ENCODE measurements at regions not wholly inside any gene's neighbourhood (a gene's known extent, or its start where the extent isn't known, plus 50 kb on each side); places are given as distances from the start of the nearest gene placed in this dataset.

- Mint-ChIP-seq H3K4me1 (peaks cover 88% of the 10 kb centered on the region), H3K27ac (peak overlapping the region; percentile 96), H3K36me3 (peaks cover 16% of the 10 kb centered on the region), H3K9me3 (no peaks in the 10 kb centered on the region), H3K4me3 (no peak overlapping the region)
- no peak for DNase-seq (ENCODE audit: low spot score in 2 of 2)
- no peak for ATAC-seq
Observed at GRCh38 chr1:24999906-25000305, 69.8 kb upstream of the RUNX3 start.

DNA sequence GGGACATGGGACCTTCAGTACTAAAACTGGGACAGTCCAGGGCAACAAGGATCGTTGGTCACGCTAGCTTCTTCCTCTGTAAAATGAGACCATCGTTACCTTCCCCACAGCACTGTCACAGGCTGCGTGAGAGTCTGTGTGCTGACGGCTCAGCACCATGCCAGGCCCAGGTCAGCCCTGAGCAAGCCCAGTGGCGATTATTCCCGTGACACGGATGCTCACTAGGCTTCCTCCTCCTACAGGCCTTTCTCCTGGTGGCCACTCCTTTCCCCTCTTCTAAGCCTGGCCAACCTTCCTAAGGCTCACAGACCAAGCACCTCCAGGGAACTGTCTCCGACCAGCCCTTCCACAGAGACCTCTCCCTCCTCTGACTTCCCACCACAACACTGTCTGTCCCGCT lies 69.3 kb upstream of the RUNX3 start:
- H3K4me3 Mint-ChIP-seq, result no peak overlapping the region
- DNase-seq (ENCODE audit: low spot score in 2 of 2) (no peak), ATAC-seq (no peak)
- H3K27ac Mint-ChIP-seq, result peak overlapping the region; percentile 96
- peaks cover 16% of the 10 kb centered on the region for H3K36me3 Mint-ChIP-seq
- H3K4me1 Mint-ChIP-seq, result peaks cover 88% of the 10 kb centered on the region
- H3K9me3 Mint-ChIP-seq, result no peaks in the 10 kb centered on the region

DNA sequence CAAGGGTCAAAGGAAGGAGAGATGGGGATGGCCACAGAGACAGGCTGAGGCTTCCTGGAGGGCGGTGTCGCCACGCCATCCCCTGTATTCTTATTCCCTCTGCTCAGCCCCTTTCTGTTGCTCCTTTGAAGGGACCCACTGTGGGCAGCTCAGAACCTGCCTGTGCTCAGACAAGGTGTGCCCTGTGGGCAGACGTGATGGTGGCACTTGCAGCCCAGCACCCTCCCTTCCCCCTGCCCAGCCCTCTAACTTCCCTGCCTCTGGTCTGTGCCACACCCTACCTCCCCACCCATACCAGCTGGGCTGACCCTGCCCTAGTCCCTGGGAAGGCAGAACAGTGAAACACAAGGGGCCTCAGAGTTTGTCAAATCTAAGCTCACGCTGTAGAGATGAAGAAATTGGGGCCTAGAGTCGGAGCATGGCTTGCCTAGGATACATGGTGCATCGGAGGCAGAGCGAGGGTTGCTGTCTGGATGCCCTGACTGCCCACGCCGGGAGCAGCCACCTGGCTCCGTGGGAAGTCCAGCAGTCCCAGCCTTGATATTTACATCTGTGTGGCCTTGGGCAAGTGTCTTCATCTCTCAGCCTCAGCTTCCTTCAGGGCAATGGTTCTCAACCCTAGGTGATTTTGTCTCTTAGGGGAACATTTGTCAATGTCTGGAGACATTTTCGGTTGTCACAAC lies 68.6 kb upstream of the RUNX3 start:
- H3K4me3 Mint-ChIP-seq, result no peak overlapping the region
- ATAC-seq (no peak), DNase-seq (ENCODE audit: low spot score in 2 of 2) (no peak)
- H3K4me1 Mint-ChIP-seq, result peaks cover 89% of the 10 kb centered on the region
- H3K9me3 Mint-ChIP-seq, result no peaks in the 10 kb centered on the region
- peak overlapping the region; percentile 96 for H3K27ac Mint-ChIP-seq
- H3K36me3 Mint-ChIP-seq, result peaks cover 16% of the 10 kb centered on the region

- H3K4me3 Mint-ChIP-seq, result peak overlapping the region; percentile 68
- peak; percentile 83 for ATAC-seq
- no peaks in the 10 kb centered on the region for H3K9me3 Mint-ChIP-seq
- H3K36me3 Mint-ChIP-seq, result peaks cover 16% of the 10 kb centered on the region
- peak in 1 of 2 donors; percentile 87 for DNase-seq (ENCODE audit: low spot score in 2 of 2)
- H3K4me1 Mint-ChIP-seq, result peaks cover 92% of the 10 kb centered on the region
- peak overlapping the region; percentile 96 for H3K27ac Mint-ChIP-seq
Observed at GRCh38 chr1:24996983-24997893, 67.2 kb upstream of the RUNX3 start.

DNA sequence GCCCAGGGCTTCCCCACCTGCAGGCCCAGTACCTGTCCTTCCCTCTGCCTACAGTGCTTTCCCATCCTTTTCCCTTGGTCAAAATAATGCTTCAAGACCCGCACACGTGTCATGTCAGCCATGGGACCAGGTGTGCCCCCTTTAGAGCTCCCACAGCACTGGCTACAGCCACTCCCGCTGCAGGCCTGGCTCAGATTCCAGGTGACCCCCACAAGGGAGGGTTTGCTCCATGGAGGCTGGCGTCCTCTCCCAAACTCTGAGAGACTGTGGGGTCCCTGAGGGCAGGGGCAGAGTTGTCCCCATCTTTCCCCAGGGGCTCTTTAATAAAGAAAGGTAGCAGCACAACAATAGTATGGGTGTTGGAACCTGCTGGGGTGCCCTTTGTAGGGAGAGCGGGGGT lies 66.4 kb upstream of the RUNX3 start:
- Mint-ChIP-seq H3K4me3 (peak overlapping the region; percentile 68), H3K4me1 (peaks cover 97% of the 10 kb centered on the region), H3K36me3 (peaks cover 23% of the 10 kb centered on the region), H3K9me3 (no peaks in the 10 kb centered on the region), H3K27ac (peak overlapping the region; percentile 96)
- ATAC-seq (no peak), DNase-seq (ENCODE audit: low spot score in 2 of 2) (no peak)

DNA sequence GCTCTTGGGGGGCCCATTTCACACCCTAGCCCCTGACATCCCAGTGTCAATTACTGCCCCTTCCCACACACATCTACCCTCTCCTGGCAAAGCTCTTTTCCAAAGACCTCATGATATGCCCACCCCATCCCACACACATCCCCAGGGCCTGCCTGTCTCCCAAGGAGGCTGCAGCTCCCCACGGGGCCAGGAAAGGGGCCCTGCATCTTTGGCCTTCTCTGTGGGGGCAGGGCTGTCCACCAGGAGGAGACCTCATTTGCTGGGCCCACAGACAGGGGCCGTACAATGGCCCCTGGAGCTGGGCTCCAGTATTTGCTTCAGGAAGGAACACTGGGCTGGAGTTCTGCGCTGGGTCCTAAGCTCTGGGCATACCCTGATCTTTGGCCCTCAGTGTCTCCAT lies 65.6 kb upstream of the RUNX3 start:
- Mint-ChIP-seq H3K9me3 (no peaks in the 10 kb centered on the region), H3K4me1 (peaks cover 97% of the 10 kb centered on the region), H3K36me3 (peaks cover 25% of the 10 kb centered on the region), H3K4me3 (peak overlapping the region; percentile 68), H3K27ac (peak overlapping the region; percentile 96)
- DNase-seq (ENCODE audit: low spot score in 2 of 2) (no peak), ATAC-seq (no peak)

GRCh38 chr1:24995140-24995539 lies 65.1 kb upstream of the RUNX3 start:
- no peak overlapping the region for H3K4me3 Mint-ChIP-seq
- peaks cover 98% of the 10 kb centered on the region for H3K4me1 Mint-ChIP-seq
- H3K27ac Mint-ChIP-seq, result peak overlapping the region; percentile 96
- H3K36me3 Mint-ChIP-seq, result peaks cover 25% of the 10 kb centered on the region
- no peaks in the 10 kb centered on the region for H3K9me3 Mint-ChIP-seq
- no peak for ATAC-seq
- no peak for DNase-seq (ENCODE audit: low spot score in 2 of 2)

DNA sequence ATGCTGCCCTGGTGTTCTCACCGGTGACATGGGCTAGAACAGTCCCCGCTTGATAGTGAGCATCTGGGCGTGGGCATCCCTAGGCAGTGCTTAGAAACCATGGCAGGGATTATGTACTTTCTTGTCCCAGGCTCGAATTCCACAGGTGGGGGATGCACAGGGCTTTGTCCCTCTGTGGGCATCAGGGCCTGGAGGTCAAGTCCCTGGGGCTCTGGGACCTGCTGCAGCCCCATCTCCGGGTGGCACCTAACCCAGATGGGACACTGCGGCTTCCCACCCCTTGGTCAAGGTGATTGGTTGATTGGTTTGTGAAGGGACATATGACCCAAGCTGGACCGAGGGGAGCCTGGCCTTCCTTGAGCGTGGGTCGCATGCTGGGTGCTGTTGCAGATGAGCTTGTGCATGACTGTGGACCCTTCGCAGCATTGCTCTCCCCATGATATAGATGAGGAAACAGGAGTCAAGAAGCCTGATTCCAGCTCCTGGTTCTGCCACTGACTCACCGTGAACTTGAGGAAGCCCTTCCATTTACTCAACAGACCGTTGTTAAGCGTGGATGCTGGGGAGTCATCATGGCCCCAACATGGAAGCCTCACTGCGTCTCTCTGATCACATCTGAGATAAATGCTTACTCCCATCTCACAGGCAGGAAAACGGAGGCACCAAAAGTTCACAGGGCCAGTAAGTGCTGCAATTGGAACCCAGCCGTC lies 64.0 kb upstream of the RUNX3 start:
- Mint-ChIP-seq H3K9me3 (no peaks in the 10 kb centered on the region), H3K36me3 (peaks cover 25% of the 10 kb centered on the region), H3K27ac (peak overlapping the region; percentile 96), H3K4me3 (peak overlapping the region; percentile 69), H3K4me1 (peaks cover 98% of the 10 kb centered on the region)
- DNase-seq (ENCODE audit: low spot score in 2 of 2), result no peak
- ATAC-seq, result no peak

GRCh38 chr1:24992761-24993211 lies 62.7 kb upstream of the RUNX3 start:
- Mint-ChIP-seq H3K9me3 (no peaks in the 10 kb centered on the region), H3K4me3 (peak overlapping the region; percentile 69), H3K36me3 (peaks cover 28% of the 10 kb centered on the region), H3K27ac (peak overlapping the region; percentile 96), H3K4me1 (peaks cover 99% of the 10 kb centered on the region)
- ATAC-seq (peak; percentile 8), DNase-seq (ENCODE audit: low spot score in 2 of 2) (no peak)

DNA sequence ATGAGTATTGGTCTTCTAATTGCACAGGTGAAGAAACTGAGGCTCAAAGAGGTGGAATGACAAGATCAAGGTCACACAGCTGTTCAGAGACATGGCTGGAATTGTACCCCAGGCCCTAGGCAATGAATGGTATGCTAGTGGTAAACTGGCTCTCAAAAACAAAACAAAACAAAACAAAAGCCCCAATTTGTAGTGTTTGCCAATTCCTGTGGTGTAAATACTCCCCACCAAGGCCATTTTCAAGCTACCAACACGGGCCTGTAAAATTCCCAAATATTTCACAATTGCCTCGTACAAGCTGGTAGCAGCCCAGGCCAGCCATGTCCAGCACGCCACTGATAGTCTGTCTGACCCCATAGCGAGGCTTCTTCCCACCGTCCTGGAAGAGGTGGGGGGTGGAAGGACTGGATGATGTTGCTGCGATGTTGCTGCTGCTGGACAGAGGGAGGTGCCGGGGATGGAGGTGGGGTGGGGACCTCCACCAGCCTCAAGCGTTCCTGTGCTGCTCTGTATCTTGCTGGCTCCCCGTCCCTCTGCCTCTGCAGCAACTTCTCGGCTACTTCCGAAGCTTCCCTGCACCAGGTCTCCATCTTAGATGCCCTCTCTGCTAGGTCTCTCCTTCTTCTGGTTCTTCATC lies 62.2 kb upstream of the RUNX3 start:
- peaks cover 22% of the 10 kb centered on the region for H3K36me3 Mint-ChIP-seq
- H3K4me3 Mint-ChIP-seq, result peak overlapping the region; percentile 69
- peak overlapping the region; percentile 96 for H3K27ac Mint-ChIP-seq
- ATAC-seq, result peak; percentile 6
- H3K9me3 Mint-ChIP-seq, result no peaks in the 10 kb centered on the region
- H3K4me1 Mint-ChIP-seq, result peaks cover 99% of the 10 kb centered on the region
- no peak for DNase-seq (ENCODE audit: low spot score in 2 of 2)

GRCh38 chr1:24991697-24992096 lies 61.6 kb upstream of the RUNX3 start:
- H3K4me1 Mint-ChIP-seq, result peaks cover 97% of the 10 kb centered on the region
- ATAC-seq, result peak; percentile 84

DNA sequence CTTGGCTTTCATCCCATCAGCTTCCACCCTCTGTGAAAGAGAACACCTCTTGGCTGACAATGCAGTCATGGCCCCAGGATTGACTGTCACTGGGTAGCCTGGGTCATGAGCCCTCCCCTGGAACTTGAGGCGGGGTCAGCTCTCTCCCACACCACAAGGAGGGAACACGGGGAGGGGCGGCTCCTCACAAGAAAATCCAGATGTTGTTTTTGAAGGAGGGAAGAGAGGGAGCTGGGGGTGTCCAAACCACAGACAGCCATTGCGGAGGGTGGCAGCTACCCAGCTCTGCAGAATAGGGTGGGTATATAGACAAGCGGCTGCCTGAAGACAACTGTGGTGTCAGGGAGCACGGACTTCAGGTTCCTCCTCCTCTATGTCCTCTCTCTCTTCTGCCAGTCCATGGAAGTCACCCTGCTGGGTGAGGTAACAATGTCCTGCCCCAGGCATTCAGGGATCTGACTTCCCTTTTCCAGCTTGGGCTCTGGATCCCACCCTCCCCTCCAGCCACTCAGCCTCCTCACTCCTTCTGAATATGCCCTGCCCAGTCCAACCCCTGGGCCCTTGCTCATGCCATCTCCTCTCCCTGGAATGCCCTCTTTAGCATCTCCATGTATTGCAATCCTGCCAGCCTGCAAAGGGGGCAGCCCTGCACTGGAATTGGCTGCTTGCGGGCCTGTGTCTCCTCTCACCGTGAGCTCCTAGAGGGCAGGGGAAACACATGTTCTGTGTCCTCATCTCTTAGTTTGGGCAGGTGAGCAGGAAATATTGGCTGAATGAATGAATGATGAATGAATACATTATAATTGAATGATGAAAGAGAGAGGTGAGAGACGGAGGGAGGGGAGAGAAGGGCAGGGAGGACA lies 60.9 kb upstream of the RUNX3 start:
- H3K9me3 Mint-ChIP-seq, result no peaks in the 10 kb centered on the region
- peak; percentile 43 for ATAC-seq
- no peak for DNase-seq (ENCODE audit: low spot score in 2 of 2)
- H3K36me3 Mint-ChIP-seq, result peaks cover 16% of the 10 kb centered on the region
- H3K27ac Mint-ChIP-seq, result peak overlapping the region; percentile 96
- H3K4me1 Mint-ChIP-seq, result peaks cover 97% of the 10 kb centered on the region
- H3K4me3 Mint-ChIP-seq, result peak overlapping the region; percentile 69

More at GRCh38 chr1:24991697-24992096, 61.6 kb upstream of the RUNX3 start:
- H3K36me3 Mint-ChIP-seq, result peaks cover 17% of the 10 kb centered on the region
- H3K27ac Mint-ChIP-seq, result peak overlapping the region; percentile 96
- peak overlapping the region; percentile 69 for H3K4me3 Mint-ChIP-seq
- DNase-seq (ENCODE audit: low spot score in 2 of 2), result peak in 1 of 2 donors; percentile 69
- H3K9me3 Mint-ChIP-seq, result no peaks in the 10 kb centered on the region

DNA sequence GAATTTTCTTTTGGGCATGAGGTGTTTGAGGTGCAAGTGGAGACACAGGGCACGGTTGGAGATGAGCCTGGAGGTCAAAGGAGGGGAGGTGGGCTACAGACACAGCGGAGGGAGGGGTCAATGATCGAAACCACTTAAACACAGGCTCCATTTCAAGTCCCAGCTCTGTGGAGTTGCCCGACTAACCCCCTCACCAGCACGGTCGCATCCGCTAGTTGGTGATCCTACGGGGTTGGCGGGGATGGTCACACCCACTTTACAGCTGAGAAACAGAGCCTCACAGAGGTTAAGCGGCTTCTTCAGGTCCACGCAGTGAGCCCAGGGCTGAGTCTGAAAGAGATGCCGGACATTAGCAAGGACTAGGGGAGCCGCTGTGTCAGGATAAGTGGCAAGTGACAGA lies 60.1 kb upstream of the RUNX3 start:
- Mint-ChIP-seq H3K4me1 (peaks cover 97% of the 10 kb centered on the region), H3K36me3 (peaks cover 18% of the 10 kb centered on the region), H3K9me3 (no peaks in the 10 kb centered on the region), H3K4me3 (peak overlapping the region; percentile 69), H3K27ac (peak overlapping the region; percentile 96)
- ATAC-seq, result no peak
- DNase-seq (ENCODE audit: low spot score in 2 of 2), result no peak

GRCh38 chr1:24989082-24989481 lies 59.0 kb upstream of the RUNX3 start:
- Mint-ChIP-seq H3K4me3 (peak overlapping the region; percentile 69), H3K4me1 (peaks cover 97% of the 10 kb centered on the region), H3K27ac (peak overlapping the region; percentile 96)

More at GRCh38 chr1:24989082-24989481, 59.0 kb upstream of the RUNX3 start:
- DNase-seq (ENCODE audit: low spot score in 2 of 2) (no peak), ATAC-seq (no peak)
- peaks cover 18% of the 10 kb centered on the region for H3K36me3 Mint-ChIP-seq
- H3K9me3 Mint-ChIP-seq, result no peaks in the 10 kb centered on the region
